ENCODE measurements at regions not wholly inside any gene's neighbourhood (a gene's known extent, or its start where the extent isn't known, plus 50 kb on each side); places are given as distances from the start of the nearest gene placed in this dataset.

DNA sequence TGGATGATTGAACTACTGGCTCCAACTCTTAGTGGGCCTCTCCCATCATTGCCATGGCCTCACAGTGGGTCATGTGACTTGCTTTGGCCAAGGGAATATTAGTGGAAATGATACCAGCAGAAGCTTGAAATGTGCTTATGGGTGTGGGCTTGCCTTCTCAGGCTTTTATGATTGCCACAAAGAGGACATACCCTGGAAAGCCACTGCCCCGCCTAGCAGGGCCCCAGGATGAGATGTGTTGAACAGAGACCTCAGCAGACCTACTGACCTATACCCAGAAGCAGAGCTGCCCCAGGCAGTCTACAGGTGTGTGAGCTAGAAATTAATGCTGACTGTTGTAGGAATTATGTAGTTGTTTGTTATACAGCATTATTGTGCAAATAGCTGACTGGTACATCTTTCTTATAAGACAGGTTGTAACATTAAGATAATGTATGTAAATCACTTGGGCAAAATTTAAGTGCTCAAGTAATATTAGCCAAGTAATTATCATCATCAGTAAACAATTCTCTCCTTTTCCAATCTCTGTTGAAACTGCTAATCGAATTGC is 67.8 kb upstream of the CDH5 start:
- TF ChIP-seq, protein P1, sequence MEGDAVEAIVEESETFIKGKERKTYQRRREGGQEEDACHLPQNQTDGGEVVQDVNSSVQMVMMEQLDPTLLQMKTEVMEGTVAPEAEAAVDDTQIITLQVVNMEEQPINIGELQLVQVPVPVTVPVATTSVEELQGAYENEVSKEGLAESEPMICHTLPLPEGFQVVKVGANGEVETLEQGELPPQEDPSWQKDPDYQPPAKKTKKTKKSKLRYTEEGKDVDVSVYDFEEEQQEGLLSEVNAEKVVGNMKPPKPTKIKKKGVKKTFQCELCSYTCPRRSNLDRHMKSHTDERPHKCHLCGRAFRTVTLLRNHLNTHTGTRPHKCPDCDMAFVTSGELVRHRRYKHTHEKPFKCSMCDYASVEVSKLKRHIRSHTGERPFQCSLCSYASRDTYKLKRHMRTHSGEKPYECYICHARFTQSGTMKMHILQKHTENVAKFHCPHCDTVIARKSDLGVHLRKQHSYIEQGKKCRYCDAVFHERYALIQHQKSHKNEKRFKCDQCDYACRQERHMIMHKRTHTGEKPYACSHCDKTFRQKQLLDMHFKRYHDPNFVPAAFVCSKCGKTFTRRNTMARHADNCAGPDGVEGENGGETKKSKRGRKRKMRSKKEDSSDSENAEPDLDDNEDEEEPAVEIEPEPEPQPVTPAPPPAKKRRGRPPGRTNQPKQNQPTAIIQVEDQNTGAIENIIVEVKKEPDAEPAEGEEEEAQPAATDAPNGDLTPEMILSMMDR (IDR thresholded peaks at IDR 0.05 in 2 of 3, conservative IDR thresholded peaks at IDR 0.05 in 1 of 3; ENCODE audit: borderline replicate concordance in 1 of 3, insufficient read depth in 1 of 3, low read depth in 2 of 3, low read length in 2 of 3) = no peak
- no peak for TF ChIP-seq POLR2A (IDR thresholded peaks at IDR 0.05; ENCODE audit: borderline replicate concordance, extremely low read depth, insufficient read depth, insufficient read length)
